ENCODE measurements at regions not wholly inside any gene's neighbourhood (a gene's known extent, or its start where the extent isn't known, plus 50 kb on each side); places are given as distances from the start of the nearest gene placed in this dataset.

- no peak for DNase-seq (ENCODE audit: low read depth in 3 of 3)
Measured at GRCh38 chr1:201610858-201611257, 71.9 kb downstream of the NAV1 start.

- DNase-seq (ENCODE audit: low read depth in 3 of 3) = no peak
Measured at GRCh38 chr1:201612645-201613044, 73.7 kb downstream of the NAV1 start.

- DNase-seq (ENCODE audit: low read depth in 3 of 3) = no peak
Measured at GRCh38 chr1:201614262-201615015, 75.5 kb downstream of the NAV1 start.

- DNase-seq (ENCODE audit: low read depth in 3 of 3) = no peak
Measured at GRCh38 chr1:201617157-201617556, 78.2 kb downstream of the NAV1 start.

- DNase-seq (ENCODE audit: low read depth in 3 of 3) = no peak
Measured at GRCh38 chr1:201618389-201618788, 79.5 kb downstream of the NAV1 start.

GRCh38 chr1:201618905-201619304 is 80.0 kb downstream of the NAV1 start:
- no peak for DNase-seq (ENCODE audit: low read depth in 3 of 3)

GRCh38 chr1:201619513-201619912 is 80.6 kb downstream of the NAV1 start:
- no peak for DNase-seq (ENCODE audit: low read depth in 3 of 3)

- DNase-seq (ENCODE audit: low read depth in 3 of 3) = no peak
Measured at GRCh38 chr1:201622353-201622752, 83.4 kb downstream of the NAV1 start.

- DNase-seq (ENCODE audit: low read depth in 3 of 3) = no peak
Measured at GRCh38 chr1:201622824-201623223, 83.9 kb downstream of the NAV1 start.

- no peak for DNase-seq (ENCODE audit: low read depth in 3 of 3)
Measured at GRCh38 chr1:201624741-201625225, 85.9 kb downstream of the NAV1 start.

GRCh38 chr1:201625226-201625761 is 86.4 kb downstream of the NAV1 start:
- no peak for DNase-seq (ENCODE audit: low read depth in 3 of 3)

GRCh38 chr1:201625851-201626251 is 86.9 kb downstream of the NAV1 start:
- no peak for DNase-seq (ENCODE audit: low read depth in 3 of 3)

GRCh38 chr1:201626629-201627275 is 87.8 kb downstream of the NAV1 start:
- DNase-seq (ENCODE audit: low read depth in 3 of 3) = no peak

GRCh38 chr1:201628490-201628889 is 89.6 kb downstream of the NAV1 start:
- no peak for DNase-seq (ENCODE audit: low read depth in 3 of 3)

GRCh38 chr1:201630582-201630981 is 91.7 kb downstream of the NAV1 start:
- no peak for DNase-seq (ENCODE audit: low read depth in 3 of 3)

- DNase-seq (ENCODE audit: low read depth in 3 of 3) = no peak
Measured at GRCh38 chr1:201631037-201631436, 92.1 kb downstream of the NAV1 start.

- DNase-seq (ENCODE audit: low read depth in 3 of 3) = no peak
Measured at GRCh38 chr1:201632364-201632952, 93.5 kb downstream of the NAV1 start.

- no peak for DNase-seq (ENCODE audit: low read depth in 3 of 3)
Measured at GRCh38 chr1:201633297-201633696, 94.4 kb downstream of the NAV1 start.

- DNase-seq (ENCODE audit: low read depth in 3 of 3) = no peak
Measured at GRCh38 chr1:201633811-201634210, 94.9 kb downstream of the NAV1 start.

- no peak for DNase-seq (ENCODE audit: low read depth in 3 of 3)
Measured at GRCh38 chr1:201634261-201634660, 95.3 kb downstream of the NAV1 start.

GRCh38 chr1:201636097-201636496 is 97.2 kb downstream of the NAV1 start:
- no peak for DNase-seq (ENCODE audit: low read depth in 3 of 3)

- no peak for DNase-seq (ENCODE audit: low read depth in 3 of 3)
Measured at GRCh38 chr1:201636510-201636971, 97.6 kb downstream of the NAV1 start.
